ENCODE measurements at regions not wholly inside any gene's neighbourhood (a gene's known extent, or its start where the extent isn't known, plus 50 kb on each side); places are given as distances from the start of the nearest gene placed in this dataset.
"Not testable (repeated sequence)": the region's sequence is repeated elsewhere in the genome, so short reads cannot be mapped to it uniquely, and the experiment has no call there.

DNA sequence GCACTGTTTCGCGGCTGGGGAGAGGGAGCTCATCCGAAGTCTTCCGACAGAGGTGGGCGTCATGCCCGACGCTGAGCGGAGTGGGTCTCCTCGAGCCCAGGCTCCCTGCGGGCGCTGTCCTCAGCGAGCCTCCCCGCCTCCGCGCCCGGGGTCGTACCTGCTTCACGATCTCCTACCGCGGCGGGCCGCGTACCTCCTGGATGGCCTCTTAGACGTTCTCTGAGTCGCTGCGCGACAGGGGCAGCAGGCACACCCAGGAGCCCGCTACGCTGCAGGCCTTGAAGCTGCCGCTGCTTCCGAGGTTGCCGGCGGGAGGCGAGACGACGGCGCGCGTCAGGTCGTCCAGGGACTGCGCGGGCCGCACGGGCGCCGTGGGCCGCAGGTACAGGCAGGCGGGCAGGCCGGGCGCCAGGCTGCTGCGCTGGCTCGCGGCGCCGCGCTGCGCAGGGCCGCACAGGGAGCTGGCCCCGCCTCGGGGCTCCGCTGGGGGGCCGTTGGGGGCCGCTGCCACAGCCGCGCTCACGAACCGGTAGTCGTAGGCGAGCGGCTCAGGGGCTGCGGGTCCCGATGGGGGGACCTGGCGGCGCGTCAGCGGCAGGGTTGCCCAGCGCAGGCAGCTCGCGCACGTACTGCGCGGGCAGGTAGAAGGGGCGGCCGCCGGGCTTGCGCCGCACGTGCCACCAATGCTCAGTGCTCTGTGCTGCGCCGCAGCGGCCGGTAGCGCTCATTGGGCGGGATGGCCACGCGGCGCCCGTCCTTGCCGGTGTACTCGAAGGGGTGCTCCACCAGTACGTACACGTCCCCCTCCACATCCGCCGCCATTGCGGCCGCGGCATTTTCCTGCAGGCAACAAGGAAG lies 116.4 kb upstream of the SMURF2 start:
- H3K36me3 ChIP-seq (ENCODE audit: control insufficient read depth, insufficient read depth, low read length), result no peaks in the 10 kb centered on the region
- H3K27me3 ChIP-seq (ENCODE audit: control insufficient read depth, insufficient read depth, low read length, poor library complexity, severe bottlenecking), result peaks cover 75% of the 10 kb centered on the region
- H3K4me1 ChIP-seq (ENCODE audit: control insufficient read depth, insufficient read depth, low read length), result peaks cover 20% of the 10 kb centered on the region
- H3K4me3 ChIP-seq (ENCODE audit: insufficient read depth, low read depth, low read length), result peak overlapping the region; percentile 18
- WGBS, 2 experiments, result 1 to 2% methylated on average over 107 of the region's 107 CpGs
- H3K27ac ChIP-seq (ENCODE audit: insufficient read depth, low read depth, low read length, poor library complexity, severe bottlenecking), result no peak overlapping the region
- H3K9me3 ChIP-seq (ENCODE audit: control insufficient read depth, low read length), result no peaks in the 10 kb centered on the region

DNA sequence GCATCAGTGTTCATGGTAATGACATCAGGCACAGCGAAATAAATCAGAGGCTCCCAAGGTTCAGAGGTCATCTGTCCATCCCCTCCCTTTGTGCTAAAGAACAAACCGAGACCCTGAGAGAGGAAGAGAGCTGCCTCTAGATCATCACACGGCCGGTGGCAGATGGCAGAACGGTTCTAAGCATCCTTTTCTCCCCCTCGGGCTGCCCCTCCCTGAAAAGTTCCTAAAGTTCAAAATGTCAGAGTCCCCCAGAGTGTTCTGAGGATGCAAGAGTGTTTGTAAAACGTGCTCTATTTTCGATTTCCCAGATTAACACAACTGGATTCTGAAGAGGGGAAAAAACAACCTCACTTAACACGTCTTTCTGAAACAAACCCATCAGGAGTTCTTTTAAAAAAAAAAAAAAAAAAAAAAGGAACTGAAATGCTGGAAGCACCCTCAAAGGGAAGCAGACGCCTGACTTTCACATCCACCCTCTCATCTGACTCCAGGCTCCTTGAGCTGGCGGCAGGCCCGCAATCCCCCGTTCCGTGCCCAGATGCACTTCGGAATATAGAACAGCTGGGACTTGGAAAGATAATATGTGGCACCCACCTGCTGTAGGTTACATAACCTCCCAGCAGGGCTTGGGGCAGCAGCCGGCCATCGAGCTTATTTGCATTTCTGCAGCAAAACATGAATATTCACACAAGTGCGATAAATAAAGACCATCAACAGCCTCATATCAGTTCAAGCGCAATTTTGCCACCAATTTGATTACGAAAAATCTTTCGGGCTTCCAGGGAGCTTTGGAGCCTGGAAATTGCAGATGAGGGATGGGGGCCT lies 115.5 kb upstream of the SMURF2 start:
- Histone ChIP-seq H3K4me1 (ENCODE audit: control insufficient read depth, insufficient read depth, low read length) (peaks cover 20% of the 10 kb centered on the region), H3K9me3 (ENCODE audit: control insufficient read depth, low read length) (no peaks in the 10 kb centered on the region), H3K36me3 (ENCODE audit: control insufficient read depth, insufficient read depth, low read length) (no peaks in the 10 kb centered on the region), H3K27me3 (ENCODE audit: control insufficient read depth, insufficient read depth, low read length, poor library complexity, severe bottlenecking) (peaks cover 75% of the 10 kb centered on the region), H3K27ac (ENCODE audit: insufficient read depth, low read depth, low read length, poor library complexity, severe bottlenecking) (peak overlapping the region; percentile 55), H3K4me3 (ENCODE audit: insufficient read depth, low read depth, low read length) (peak overlapping the region; percentile 18)
- 8 to 9% methylated on average over 19 to 21 of the region's 21 CpGs for WGBS, 2 experiments

DNA sequence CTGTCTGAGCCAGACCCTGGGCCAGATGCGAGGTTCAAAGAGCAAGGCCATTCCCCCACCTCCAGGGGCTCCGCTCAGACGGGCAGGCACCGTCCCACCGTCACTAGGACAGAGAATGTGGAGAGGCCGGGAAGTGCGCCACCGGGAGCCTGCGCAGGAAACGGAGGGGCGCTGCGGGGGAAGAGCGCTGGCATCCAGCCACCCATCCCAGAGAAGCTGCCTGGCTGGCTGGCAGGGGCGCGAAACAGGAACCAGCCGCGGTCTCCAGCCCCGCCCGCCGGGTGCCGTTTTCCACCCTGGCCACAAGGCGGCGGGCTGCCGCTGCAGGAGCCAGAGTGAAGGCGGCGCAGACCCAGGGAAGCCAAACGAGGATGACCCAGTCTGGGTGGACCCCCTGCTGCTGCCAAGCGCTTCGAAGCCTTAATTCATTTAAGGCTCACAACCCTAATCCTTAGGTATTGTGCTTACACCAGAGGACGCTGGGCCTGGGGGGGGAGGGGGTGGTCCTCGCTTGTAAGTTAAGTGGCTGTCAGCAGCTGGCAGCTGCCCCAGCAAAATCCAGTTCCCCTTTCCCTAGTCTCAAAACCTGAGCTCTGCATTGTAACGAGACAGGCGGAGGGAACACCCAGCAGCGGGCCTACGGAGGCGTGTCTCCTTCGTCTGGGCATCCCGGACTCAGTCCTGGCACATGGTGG lies 114.8 kb upstream of the SMURF2 start:
- peaks cover 20% of the 10 kb centered on the region for H3K4me1 ChIP-seq (ENCODE audit: control insufficient read depth, insufficient read depth, low read length)
- not testable (repeated sequence) for H3K9me3 ChIP-seq (ENCODE audit: control insufficient read depth, low read length); H3K36me3 ChIP-seq (ENCODE audit: control insufficient read depth, insufficient read depth, low read length); H3K4me3 ChIP-seq (ENCODE audit: insufficient read depth, low read depth, low read length)
- peaks cover 69% of the 10 kb centered on the region for H3K27me3 ChIP-seq (ENCODE audit: control insufficient read depth, insufficient read depth, low read length, poor library complexity, severe bottlenecking)
- 2 to 3% methylated on average over 38 of the region's 38 CpGs for WGBS, 2 experiments
- peak overlapping the region; percentile 55 for H3K27ac ChIP-seq (ENCODE audit: insufficient read depth, low read depth, low read length, poor library complexity, severe bottlenecking)

DNA sequence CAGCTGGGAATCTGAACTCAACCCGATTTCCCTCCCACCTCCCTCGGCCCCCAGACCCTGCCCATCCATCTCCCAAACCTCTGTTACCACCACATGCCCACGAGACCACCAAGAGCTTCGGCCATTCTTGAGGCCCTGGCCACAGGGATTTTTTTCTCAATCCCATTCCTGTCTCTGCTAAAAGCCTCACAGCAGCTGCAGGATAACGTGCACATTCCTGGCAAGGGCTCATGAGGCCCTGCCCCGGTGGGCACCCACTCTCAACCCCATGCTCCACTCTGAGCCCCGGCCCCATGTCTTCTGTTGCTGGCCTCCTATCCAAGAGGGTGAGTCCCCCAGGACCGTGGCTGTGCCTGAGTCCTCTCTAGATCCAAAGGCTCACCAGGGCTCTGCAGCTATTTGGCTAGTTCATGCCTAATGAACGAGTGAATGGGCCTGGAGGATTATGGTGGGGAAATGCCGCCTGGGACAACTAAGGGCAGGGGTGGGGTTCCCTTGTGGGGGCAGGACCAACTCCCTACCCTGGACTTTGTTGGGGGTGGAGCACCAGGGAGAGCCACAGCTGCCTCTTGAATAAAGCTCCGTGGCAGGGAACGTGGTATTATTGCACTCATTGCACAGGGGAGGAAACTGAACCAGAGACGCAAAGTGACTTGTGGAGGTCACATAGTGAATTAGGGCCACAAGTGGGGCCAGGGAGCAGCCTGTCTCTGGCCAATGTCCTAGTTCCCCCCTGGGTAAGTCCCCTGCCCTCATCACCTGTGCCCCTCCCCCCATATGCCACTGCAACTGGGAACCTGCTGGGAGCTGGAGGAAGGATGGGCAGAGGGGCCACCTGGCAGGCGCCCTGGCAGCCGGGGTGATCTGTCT lies 113.8 kb upstream of the SMURF2 start:
- Histone ChIP-seq H3K9me3 (ENCODE audit: control insufficient read depth, low read length) (no peaks in the 10 kb centered on the region), H3K36me3 (ENCODE audit: control insufficient read depth, insufficient read depth, low read length) (no peaks in the 10 kb centered on the region), H3K27me3 (ENCODE audit: control insufficient read depth, insufficient read depth, low read length, poor library complexity, severe bottlenecking) (peaks cover 60% of the 10 kb centered on the region), H3K27ac (ENCODE audit: insufficient read depth, low read depth, low read length, poor library complexity, severe bottlenecking) (no peak overlapping the region), H3K4me3 (ENCODE audit: insufficient read depth, low read depth, low read length) (no peak overlapping the region), H3K4me1 (ENCODE audit: control insufficient read depth, insufficient read depth, low read length) (peaks cover 20% of the 10 kb centered on the region)
- WGBS, 2 experiments, result 84 to 89% methylated on average over 14 to 15 of the region's 15 CpGs

DNA sequence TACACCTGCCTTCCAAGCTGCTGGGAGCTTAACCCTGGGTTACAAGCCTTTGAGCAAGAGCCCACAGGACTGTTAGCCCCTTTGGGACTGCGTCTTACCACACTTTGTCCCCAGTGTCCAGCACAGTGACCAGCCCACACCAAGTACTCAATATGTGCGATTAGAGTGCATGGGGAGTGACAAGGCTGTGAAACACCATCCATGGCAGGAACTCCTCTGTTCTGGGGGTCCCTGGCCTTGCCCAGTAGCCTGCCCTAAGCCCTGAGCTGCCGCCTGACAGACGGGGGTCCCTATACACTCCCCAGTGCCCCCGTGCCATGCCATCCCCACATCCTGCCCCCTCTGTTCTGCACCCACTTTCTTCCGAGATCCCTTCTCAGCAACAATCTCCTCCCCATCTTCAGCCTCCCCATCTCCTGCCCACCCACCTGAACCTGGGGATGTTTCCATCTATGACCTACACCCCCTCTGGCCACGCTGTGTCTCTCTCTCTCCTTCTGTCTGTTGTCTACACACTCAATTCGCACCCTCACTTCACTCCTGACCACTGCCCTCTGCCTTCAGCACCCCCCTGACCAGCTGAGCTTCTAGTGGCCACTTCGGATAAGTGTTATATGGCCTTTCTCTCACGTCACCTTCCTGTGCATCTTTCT lies 112.9 kb upstream of the SMURF2 start:
- Histone ChIP-seq H3K27ac (ENCODE audit: insufficient read depth, low read depth, low read length, poor library complexity, severe bottlenecking) (no peak overlapping the region), H3K9me3 (ENCODE audit: control insufficient read depth, low read length) (no peaks in the 10 kb centered on the region), H3K27me3 (ENCODE audit: control insufficient read depth, insufficient read depth, low read length, poor library complexity, severe bottlenecking) (peaks cover 51% of the 10 kb centered on the region), H3K4me1 (ENCODE audit: control insufficient read depth, insufficient read depth, low read length) (peaks cover 20% of the 10 kb centered on the region), H3K36me3 (ENCODE audit: control insufficient read depth, insufficient read depth, low read length) (no peaks in the 10 kb centered on the region), H3K4me3 (ENCODE audit: insufficient read depth, low read depth, low read length) (no peak overlapping the region)
- WGBS, 2 experiments, result 91 to 94% methylated on average over 10 of the region's 10 CpGs

DNA sequence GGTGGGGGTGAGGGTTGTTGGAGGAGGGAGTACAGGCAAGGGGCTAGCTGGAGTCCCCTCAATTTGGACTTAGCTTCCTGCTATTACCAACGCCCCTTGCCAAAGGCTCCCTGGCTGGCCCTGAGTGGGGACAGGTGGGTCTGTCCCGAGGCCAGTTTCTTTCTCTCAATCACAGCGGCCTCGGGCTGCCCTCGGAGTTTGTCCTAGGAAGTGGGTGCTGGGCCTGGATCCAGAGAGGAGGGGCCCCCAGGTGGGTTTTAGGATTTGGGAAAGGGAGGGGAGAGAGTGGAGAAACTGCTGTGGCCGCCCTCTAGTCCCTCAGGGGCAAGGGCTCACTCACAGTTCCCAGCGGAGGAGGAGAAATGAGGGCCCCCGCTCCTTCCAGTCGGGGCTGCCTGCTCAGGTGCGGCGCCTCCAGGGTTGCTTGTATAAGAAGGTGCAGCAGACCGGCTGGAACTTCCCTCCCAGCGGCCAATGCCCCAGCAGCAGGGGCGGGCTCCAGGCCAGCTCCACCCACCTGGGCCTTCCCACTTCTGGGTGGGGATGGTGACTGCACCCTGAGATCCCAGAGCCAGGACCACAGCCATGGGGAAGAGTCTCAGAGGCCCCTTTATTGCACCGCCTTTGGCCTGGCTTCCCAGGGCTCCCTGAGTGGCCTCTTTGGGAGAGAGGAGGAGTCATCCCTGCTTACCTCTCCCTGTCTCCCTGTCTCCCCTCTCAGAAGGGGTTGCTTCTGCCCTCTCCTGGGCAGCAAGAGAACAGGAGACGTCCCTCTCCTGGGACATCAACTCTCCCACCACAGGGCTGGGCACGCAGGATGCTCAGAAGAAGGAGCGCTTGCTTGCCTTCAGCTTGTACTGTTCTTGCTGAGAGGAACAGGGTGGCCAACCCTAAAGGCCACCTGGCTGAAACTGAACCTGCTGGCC lies 112.0 kb upstream of the SMURF2 start:
- Histone ChIP-seq H3K4me3 (ENCODE audit: insufficient read depth, low read depth, low read length) (peak overlapping the region; percentile 36), H3K36me3 (ENCODE audit: control insufficient read depth, insufficient read depth, low read length) (no peaks in the 10 kb centered on the region), H3K4me1 (ENCODE audit: control insufficient read depth, insufficient read depth, low read length) (peaks cover 20% of the 10 kb centered on the region), H3K9me3 (ENCODE audit: control insufficient read depth, low read length) (no peaks in the 10 kb centered on the region), H3K27ac (ENCODE audit: insufficient read depth, low read depth, low read length, poor library complexity, severe bottlenecking) (no peak overlapping the region), H3K27me3 (ENCODE audit: control insufficient read depth, insufficient read depth, low read length, poor library complexity, severe bottlenecking) (peaks cover 41% of the 10 kb centered on the region)
- WGBS, 2 experiments, result 21 to 22% methylated on average over 18 of the region's 18 CpGs

DNA sequence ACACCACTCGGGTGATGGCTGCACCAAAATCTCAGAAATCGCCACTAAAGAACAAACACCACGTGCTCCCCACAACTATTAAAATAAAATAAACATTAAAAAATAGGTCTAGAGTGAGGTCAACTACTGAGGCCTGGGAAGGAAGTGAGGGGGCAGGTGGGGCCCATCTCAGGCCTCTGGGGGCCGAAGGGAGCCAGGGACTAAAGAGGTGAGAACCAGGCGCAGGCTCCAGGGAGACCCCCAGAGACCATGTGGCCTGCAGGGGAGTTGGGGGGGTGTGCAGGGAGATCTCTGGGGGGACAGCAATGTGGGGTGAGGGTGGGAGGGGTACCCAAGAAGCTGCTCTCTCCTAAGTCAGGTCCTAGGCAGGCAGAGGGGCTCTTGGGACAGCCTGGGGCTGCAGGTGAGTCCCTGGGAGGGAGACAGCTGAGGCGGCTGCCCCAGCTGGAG lies 111.3 kb upstream of the SMURF2 start:
- no peak overlapping the region for H3K27ac ChIP-seq (ENCODE audit: insufficient read depth, low read depth, low read length, poor library complexity, severe bottlenecking)
- no peaks in the 10 kb centered on the region for H3K36me3 ChIP-seq (ENCODE audit: control insufficient read depth, insufficient read depth, low read length)
- H3K9me3 ChIP-seq (ENCODE audit: control insufficient read depth, low read length), result no peaks in the 10 kb centered on the region
- H3K4me1 ChIP-seq (ENCODE audit: control insufficient read depth, insufficient read depth, low read length), result peaks cover 20% of the 10 kb centered on the region
- H3K4me3 ChIP-seq (ENCODE audit: insufficient read depth, low read depth, low read length), result peak overlapping the region; percentile 36
- WGBS, 2 experiments, result 85% methylated on average over 4 to 6 of the region's 6 CpGs
- peaks cover 35% of the 10 kb centered on the region for H3K27me3 ChIP-seq (ENCODE audit: control insufficient read depth, insufficient read depth, low read length, poor library complexity, severe bottlenecking)

DNA sequence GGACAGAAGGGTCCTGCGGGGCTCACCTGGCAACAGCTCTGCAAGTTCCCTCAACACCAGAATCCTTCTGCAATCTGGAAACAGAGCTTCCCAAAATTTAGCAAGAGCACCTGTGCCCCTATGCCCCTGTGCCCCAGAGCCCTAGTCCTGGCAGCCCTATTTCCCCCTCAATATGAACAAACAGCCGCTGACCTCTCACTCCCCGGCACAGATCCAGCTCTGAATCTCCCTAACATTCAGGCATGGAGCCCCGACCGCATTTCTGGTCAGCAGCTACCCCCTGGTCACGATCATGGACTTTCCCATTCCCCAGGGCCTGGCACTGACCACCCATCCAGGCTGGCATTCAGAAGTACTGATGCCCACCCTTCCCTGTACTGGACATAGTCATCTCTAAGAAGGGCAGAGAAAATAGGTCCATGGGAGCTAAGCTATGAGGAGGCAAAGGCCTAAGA lies 110.8 kb upstream of the SMURF2 start:
- Histone ChIP-seq H3K9me3 (ENCODE audit: control insufficient read depth, low read length) (no peaks in the 10 kb centered on the region), H3K4me1 (ENCODE audit: control insufficient read depth, insufficient read depth, low read length) (peaks cover 16% of the 10 kb centered on the region), H3K27ac (ENCODE audit: insufficient read depth, low read depth, low read length, poor library complexity, severe bottlenecking) (no peak overlapping the region), H3K4me3 (ENCODE audit: insufficient read depth, low read depth, low read length) (no peak overlapping the region), H3K27me3 (ENCODE audit: control insufficient read depth, insufficient read depth, low read length, poor library complexity, severe bottlenecking) (peaks cover 29% of the 10 kb centered on the region), H3K36me3 (ENCODE audit: control insufficient read depth, insufficient read depth, low read length) (no peaks in the 10 kb centered on the region)
- WGBS, 2 experiments, result 93 to 94% methylated on average over 6 of the region's 6 CpGs

Measured in ectodermal cell (in vitro differentiated cells).